Pons (tissue), 1 donor: ENCODE measurements at regions not wholly inside any gene's neighbourhood (a gene's known extent, or its start where the extent isn't known, plus 50 kb on each side); places are given as distances from the start of the nearest gene placed in this dataset.
"Not testable (repeated sequence)": the region's sequence is repeated elsewhere in the genome, so short reads cannot be mapped to it uniquely, and the experiment has no call there.

Experiments used
- DNase-seq: peaks from one replicate; pipeline ENCODE4 v3.0.0-alpha.2; 2016; ENCODE audit warnings: low spot score

GRCh38 chr3:150357923-150358607, 50.0 kb upstream of the TSC22D2 start:
- peak; percentile 85 for DNase-seq

GRCh38 chr3:150357140-150357539, 51.0 kb upstream of the TSC22D2 start:
- DNase-seq: no peak

DNA sequence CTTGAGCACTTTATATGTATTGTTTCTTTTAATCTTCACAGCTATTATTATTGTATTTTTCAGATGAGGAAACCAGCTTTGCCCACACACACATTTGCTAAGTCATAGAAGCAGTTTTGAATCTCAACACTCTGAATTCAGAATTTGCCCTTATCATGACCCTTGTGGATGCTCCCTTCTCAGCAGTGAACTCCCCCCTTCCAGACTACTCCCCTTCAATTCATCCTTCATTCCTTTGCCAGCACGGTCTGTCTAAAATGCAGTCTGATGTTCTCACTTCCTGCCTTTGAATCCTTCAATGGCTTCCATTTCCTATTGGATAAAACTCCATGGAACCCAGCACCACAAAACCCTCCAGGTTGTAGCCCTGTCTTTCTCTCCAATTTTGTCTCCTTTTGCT, 52.5 kb upstream of the TSC22D2 start:
- no peak for DNase-seq

DNA sequence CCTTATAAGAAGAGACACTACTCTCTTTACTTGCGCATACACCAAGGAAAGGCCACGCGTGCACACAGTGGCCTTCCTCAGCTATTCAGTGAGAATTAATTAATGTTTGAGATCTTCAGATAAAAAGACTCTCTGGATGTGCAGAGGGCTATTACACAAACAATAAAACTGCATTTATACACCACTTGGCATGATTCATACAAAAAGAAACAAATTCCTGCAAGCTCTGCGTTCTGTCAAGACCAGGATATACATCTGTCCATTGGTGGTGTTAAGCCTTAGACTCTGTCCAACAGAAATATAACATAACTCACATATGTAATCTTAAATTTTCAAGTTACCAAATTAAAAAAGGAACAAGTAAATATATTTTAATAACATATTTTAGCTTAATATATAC, 55.2 kb upstream of the TSC22D2 start:
- no peak for DNase-seq

DNA sequence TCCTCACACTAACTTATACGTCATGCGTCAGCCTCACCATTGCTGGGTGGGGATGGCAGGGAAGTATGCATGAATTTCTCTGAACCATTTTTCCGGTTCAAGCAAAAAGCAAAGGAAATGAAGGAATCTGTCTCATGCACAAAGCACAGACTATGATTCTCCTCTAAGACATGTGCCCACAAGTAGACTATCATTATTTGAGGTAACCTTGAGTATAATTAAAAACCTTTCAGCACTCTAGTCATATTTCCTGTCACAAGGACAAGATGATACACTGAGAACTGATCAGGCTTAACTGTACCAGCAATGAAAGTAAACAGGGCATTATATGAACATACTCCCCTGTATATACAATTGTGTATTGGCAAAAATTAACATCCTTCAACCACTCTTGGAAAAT, 56.7 kb upstream of the TSC22D2 start:
- no peak for DNase-seq

- peak; percentile 99 for DNase-seq
Measured at GRCh38 chr3:150349314-150350097, 58.6 kb upstream of the TSC22D2 start.

DNA sequence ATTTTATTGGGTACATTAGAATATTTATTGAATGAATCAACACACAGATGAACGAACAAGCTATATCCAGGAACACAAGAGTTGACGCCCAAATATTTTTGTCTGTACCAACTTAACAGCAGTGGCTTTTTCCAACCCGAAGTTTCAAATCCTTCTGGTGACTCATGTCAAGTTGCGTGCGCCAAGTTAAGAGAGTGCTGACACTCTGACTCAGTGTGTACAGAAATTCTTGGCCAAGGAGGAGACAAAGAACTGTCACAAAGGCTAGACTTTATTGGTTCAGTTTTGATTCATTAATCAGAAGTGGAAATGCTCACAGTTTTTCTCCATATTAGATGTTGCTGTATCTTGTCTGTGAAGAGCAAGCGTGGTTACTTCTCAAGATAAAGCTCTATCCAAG, 59.6 kb upstream of the TSC22D2 start:
- DNase-seq: peak; percentile 19

GRCh38 chr3:150346981-150347863, 60.9 kb upstream of the TSC22D2 start:
- no peak for DNase-seq

DNA sequence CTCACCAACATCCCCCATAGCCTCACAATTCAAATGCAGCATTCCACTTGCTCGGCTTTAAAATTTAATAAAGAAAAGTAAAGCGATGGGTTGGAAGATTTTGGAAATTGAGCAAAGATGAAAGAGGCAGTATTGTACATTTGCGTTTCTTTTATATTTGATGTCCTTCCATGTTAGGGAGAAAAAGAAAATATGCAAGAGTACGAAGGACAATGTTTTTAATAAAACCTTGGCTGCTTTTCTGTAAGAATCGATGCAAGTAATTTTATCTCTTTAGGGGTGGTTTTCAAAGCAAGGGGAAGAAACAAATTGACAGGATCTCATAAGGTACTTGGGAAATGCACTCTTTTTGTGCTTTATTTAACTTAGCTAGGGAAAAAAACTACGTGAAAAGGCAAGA, 61.8 kb upstream of the TSC22D2 start:
- no peak for DNase-seq

- DNase-seq: no peak
Measured at GRCh38 chr3:150345021-150345538, 63.0 kb upstream of the TSC22D2 start.

- DNase-seq: no peak
Measured at GRCh38 chr3:150344079-150344759, 63.9 kb upstream of the TSC22D2 start.

- no peak for DNase-seq
Measured at GRCh38 chr3:150342896-150343467, 65.1 kb upstream of the TSC22D2 start.

DNA sequence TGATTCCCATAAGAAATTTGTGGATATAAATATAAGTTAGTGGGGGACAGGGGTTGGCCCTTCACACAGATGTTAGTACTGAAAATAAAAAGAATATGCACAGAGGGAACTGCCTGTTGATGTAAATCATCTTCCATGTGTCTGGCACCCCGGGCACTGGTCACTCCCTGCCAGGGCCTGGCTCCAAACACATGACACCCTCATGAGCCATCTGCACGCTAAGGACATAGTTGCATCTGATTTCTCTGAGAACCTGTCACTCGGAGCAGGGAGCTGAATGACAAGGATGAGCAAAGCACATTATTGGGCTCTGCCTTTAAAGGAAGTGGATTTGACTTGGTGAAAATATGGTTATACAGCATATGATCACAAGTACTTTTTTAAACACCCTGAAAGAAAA, 66.2 kb upstream of the TSC22D2 start:
- DNase-seq: no peak

GRCh38 chr3:150336363-150336762, 71.7 kb upstream of the TSC22D2 start:
- not testable (repeated sequence) for DNase-seq

DNA sequence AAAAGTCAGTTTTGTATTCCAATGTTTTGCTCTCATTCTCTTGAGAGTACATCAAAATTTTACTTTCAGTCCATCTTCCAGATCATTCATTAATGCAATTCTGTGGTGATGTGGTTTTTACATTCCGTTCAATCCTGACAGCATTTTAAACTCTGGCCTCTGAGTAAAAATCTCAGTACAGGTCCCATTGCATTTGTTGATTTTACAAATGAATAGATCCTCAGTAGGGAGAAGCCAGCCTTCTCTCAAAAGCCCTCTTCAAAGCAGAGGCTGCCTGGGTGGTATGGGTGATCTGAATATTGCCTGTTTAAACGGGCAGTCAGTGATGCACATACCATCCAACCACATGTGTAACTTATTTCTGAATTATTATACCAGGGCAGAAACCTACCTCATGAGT, 72.5 kb upstream of the TSC22D2 start:
- no peak for DNase-seq

- DNase-seq: no peak
Measured at GRCh38 chr3:150334974-150335373, 73.1 kb upstream of the TSC22D2 start.

GRCh38 chr3:150333477-150333876, 74.6 kb upstream of the TSC22D2 start:
- no peak for DNase-seq

DNA sequence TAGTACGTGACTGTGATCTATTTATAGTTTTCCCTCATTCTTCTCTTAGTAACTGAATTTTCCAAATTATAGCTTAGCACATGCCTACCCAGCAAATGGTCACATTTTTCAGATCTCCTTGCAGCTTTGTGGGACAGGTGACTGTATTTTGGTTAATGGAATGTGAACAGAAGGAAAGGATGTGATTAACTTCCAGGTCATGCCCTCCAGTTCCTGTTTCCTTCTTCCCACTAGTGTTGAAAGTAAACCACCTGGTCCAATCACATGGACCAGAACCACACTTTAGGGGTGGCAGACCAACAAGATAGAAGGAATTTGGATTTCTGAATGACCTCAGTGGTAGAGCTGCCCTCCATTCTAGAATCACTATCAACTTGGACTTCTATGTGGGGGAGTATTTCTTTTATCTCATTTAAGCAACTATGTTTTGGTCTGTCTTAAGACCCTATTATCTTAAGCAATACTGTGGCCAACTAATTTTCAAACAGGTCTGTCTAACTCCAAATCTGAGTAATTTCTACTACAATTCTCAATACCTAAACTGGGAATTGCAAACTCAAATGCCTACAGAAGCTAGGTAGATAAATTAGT, 76.0 kb upstream of the TSC22D2 start:
- no peak for DNase-seq

GRCh38 chr3:150330872-150331271, 77.2 kb upstream of the TSC22D2 start:
- DNase-seq: no peak

- no peak for DNase-seq
Measured at GRCh38 chr3:150330174-150330573, 77.9 kb upstream of the TSC22D2 start.

DNA sequence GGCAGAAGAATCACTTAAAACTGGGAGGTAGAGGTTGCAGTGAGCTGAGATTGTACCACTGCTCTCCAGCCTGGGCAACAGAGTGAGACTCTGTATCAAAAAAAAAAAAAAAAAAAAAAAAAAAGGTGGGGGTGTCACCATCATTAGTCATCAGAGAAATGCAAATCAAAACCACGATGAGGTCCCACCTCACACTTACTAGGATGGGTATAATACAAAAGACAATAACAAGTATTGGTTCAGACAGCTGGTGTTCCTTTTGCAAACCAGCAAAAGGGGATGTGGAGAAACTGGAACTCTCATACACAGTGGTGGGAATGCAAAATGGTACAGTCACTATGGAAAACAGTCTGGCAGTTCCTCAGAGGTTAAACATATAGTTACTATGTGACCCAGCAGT, 78.7 kb upstream of the TSC22D2 start:
- DNase-seq: no peak
